ENCODE measurements at regions not wholly inside any gene's neighbourhood (a gene's known extent, or its start where the extent isn't known, plus 50 kb on each side); places are given as distances from the start of the nearest gene placed in this dataset.
A peak's percentile ranks its signal among the peaks of the same experiment; 100 is the strongest.

- no peak for DNase-seq (ENCODE audit: low read depth, low spot score)
These were observed 160.1 kb upstream of the IRX3 start for GRCh38 chr16:54446639-54447038.

DNA sequence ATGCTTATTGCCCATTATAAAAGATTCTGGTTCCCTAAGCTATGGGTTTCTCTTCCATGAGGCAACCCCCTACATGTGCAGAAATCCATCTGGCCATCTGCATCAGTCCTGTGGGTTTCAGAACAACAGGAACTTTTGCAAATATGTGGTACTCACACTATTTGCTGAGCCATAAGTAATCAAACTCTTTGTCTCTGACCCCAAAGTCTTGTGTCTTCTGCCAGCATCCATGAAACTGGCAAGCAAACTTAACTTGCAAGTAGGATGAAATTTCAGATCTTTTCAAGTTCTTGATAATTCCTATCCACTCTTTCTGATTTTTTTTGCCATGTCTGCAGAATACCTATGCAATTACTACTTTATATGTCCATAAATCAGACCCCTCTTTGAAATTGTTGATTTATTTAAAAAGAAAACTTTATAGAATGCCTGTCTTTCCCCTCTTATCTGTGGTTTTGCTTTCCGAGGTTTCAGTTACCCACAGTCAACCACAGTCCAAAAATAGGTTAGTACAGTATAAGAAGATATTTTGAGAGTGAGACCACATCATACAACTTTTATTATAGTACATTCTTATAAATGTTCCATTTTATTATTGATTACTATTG, 158.4 kb upstream of the IRX3 start:
- DNase-seq (ENCODE audit: low read depth, low spot score) = no peak

DNA sequence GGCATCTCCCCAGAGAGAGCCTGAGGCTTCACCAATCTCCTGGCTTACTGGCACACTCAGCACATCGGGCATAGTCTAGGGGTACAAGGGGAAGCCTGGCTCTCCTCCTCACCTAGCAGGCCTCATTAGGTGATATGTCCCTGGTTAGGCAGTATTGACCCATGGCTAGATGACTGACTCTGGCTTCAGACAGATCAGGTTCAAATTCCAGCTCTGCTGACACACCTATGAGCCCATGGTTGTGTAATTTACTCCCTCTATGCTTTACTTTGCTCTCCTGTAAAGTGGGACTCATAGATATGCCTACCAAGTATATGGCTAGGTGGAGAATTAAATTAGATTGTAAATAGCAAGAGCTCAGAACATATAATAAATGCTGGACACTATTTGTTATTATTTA, 157.3 kb upstream of the IRX3 start:
- DNase-seq (ENCODE audit: low read depth, low spot score) = no peak

DNA sequence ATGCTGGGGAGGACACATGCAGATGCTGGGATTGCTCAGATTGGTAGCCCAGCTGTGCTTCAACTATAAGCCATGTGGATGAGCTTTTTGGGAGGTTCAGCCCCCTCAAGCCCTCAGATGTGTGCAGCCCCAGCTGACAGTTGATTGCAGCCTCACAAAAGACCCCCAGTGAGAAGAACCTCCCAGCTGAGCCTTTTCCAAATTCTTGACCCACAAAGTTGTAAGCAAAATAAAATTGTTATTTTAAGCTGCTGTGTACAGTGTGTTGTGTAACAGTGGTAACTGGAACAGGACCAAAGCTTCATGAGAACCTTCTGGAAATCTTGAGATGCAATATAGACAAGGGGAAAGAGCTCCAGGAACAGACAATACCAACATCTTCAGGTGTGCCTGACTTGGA, 156.8 kb upstream of the IRX3 start:
- no peak for DNase-seq (ENCODE audit: low read depth, low spot score)

GRCh38 chr16:54442864-54443263, 156.3 kb upstream of the IRX3 start:
- DNase-seq (ENCODE audit: low read depth, low spot score) = no peak

- no peak for DNase-seq (ENCODE audit: low read depth, low spot score)
These were observed 151.9 kb upstream of the IRX3 start for GRCh38 chr16:54438469-54438868.

DNA sequence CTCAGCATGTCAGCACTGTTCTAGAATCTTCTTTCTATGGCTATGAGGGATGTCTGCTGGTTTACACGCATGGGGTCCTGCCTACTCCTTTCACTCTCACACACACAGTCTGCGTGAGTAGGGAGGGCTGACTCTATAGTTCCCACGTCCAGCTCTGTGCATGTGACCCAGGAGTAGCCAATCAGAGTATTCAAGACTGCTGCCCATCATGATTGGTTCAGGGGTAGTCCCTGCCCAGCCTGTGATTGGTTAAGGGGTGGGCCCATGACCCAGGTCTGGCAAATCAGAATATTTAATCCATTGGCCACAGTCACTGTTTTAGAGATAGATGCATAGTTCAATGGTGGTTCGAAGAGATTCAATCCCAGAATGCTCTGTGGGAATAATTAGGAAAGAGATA, 151.3 kb upstream of the IRX3 start:
- no peak for DNase-seq (ENCODE audit: low read depth, low spot score)

DNA sequence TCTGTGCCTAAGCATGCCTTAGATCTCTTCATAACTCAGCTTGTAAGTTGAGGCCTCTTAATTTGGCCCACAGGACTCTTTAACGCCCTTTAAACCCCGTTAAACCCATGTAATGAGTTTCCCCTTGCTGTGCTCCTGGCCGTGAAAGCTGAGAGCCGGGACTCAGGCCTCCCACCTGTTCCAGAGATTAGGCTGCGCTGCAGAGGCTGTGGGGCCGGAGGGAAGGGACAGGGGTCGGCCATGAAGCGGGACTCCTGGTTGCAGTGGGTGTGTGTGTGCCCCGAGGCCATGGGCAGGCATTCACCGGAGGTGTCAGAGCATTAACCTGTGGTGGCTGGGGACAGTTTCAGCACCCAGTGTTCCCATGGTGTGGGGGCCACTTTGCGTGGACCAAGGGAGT, 150.8 kb upstream of the IRX3 start:
- no peak for DNase-seq (ENCODE audit: low read depth, low spot score)

DNA sequence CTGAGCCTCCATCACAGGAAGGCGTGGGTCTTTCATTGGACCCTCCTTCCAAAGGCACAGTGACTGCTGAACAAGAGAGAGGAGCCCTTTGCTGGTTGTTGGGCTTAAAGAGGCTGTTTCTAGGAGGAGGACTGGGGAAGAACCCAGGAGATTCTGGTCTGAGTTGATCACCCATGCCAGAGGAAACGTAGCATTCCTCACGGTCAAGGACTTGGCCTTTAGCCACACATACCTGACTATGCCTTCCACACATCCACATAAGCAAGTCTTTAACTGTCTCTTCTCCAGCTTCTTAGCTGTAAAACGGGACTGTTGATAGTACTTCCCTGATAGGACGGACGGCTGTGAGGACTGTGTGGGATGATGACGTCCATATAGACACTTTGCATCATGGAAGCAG, 149.8 kb upstream of the IRX3 start:
- DNase-seq (ENCODE audit: low read depth, low spot score) = no peak

DNA sequence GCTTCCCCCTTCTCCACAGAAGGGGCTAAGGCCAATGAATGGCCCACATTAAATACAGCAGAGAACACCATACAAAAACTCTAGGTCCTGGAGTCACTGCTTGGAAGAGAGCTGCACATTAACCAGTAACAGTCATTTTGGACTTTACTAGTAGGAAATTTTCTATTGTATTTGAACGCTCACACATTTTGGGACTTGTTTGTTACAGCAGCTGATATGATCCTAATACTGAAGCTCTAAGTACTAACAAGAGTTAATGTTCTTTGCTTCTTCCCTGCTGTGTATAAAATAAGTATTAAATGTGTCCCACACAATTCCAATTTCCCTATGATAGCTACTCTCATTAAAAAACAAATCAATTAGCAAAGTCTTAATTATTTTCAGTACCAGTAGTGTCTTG, 148.3 kb upstream of the IRX3 start:
- DNase-seq (ENCODE audit: low read depth, low spot score) = no peak

- no peak for DNase-seq (ENCODE audit: low read depth, low spot score)
These were observed 146.3 kb upstream of the IRX3 start for GRCh38 chr16:54432897-54433229.

GRCh38 chr16:54431997-54432896, 145.7 kb upstream of the IRX3 start:
- no peak for DNase-seq (ENCODE audit: low read depth, low spot score)

- DNase-seq (ENCODE audit: low read depth, low spot score) = no peak
These were observed 144.7 kb upstream of the IRX3 start for GRCh38 chr16:54431041-54431996.

DNA sequence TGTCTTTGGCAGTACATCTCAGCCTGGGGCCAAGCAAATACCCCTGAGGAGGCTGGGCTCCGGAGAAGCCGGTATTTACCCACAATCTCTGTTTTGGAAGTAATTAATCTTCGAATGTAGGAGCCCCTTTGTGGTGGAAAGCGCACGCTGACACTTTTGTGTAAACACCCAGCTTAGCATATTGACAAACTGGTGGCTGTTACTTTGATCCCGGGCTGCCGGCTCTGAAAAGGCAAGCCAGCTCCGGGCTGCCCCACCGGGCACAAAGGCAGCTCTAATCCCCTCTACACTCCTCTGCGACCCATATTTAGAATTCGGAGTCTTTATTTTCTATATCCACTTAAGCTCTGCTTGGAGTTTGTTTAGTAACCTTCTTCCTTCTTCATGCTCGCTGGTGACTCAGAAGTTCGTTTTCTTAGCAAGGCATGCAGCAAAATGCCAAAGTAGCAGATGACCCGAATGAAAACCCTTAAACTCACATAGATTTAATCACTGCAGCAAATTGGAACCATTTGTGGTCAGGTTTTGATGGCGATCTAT, 144.0 kb upstream of the IRX3 start:
- peak; percentile 65 for DNase-seq (ENCODE audit: low read depth, low spot score)

GRCh38 chr16:54429029-54429428, 142.4 kb upstream of the IRX3 start:
- no peak for DNase-seq (ENCODE audit: low read depth, low spot score)

- no peak for DNase-seq (ENCODE audit: low read depth, low spot score)
These were observed 139.9 kb upstream of the IRX3 start for GRCh38 chr16:54426553-54426849.

DNA sequence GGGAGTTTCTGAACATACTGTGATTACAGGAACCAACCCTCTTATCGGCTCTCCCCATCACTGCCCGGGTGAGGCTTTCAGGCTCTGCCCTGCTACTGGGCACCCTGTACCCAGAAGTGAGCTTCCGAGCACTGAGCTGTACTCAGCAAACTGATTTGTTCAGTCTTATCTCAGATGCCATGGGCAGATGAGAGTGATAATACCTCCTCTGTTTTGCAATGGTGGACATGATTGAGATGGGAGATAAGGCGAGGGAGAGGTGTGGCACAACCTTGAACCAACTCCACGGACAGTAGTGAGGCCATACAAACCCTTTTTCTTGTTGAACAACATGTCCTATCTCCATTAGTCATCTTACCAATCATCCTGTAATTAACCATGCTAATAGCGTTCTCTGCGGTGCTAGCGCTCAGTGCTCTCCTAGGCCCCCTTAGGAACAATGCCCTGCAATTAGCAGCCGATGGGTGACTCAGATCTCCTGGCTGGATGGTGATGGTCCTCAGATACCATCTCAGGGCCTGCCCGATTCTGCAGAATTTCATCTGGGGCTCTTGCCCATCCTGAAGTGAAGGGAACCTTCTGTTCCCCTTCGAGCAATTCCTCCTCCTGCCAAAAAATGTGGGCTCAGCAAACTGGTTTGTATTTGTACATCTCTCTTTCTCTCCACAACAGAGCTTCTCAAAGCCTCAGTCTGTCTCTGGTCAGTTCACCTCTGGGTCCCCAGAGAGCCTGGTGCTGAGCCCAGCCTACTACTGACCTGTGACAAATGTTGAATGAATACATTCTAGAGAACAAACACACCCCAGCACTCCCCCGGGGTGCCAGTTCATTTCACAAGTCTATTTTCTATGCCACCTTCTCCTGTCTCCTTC, 139.3 kb upstream of the IRX3 start:
- no peak for DNase-seq (ENCODE audit: low read depth, low spot score)

DNA sequence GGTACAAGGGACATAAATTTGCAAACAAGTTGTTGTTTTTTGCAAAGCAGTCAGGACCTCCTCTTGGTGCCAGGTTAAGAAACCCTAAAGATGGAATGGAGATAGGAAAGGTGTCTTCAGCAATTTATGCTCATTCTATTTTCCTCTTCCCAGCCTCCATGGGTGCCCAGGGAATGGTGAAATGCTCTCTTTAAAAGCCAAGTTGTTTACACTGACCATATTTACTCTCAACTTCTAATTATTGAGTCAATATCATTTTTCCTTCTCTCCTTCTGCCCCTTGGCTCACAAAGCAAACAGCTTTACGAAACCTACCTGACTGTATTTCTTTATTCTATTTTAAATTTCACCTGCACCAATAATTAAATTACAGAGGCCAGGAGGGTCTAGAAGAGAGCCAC, 138.5 kb upstream of the IRX3 start:
- DNase-seq (ENCODE audit: low read depth, low spot score) = no peak

DNA sequence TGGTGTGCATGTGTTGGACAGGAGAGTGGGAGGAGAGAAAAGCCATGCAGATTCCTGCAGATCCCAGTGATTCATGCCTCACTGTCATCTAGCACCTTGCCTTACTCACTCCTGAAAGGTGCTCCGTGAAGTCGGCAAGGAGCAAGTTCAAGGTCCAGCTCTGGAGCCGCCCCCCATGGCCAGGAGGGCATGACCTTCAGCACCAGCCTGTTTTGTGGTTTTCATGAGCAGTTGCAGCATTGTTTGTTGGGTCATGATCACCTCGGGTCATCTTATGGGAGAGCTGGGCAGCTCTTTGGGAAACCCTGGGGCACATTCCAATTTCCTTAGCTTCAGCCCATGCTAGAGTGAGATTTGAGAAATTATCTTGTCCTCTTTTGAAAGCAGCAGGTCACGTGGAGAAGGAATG, 137.5 kb upstream of the IRX3 start:
- peak; percentile 61 for DNase-seq (ENCODE audit: low read depth, low spot score)

DNA sequence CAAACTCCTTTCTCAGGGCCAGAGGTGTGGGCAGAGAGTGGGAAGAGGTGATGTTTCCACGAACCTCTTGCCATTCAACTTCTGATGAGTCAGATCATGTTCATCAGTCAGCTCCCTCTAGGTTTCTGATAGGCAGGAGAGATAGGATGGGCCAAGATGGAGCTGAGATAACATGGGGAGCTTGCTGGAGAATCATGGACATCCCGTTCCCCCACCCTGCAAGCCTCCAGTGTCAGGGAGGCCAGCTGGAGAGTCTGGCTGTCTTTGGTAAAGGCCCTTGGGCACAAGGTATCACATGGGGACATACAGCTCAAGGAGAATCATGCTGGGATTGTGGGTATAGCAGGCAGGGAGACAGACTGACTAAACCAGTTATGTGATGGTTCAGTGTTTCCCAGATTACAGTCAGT, 136.0 kb upstream of the IRX3 start:
- peak; percentile 33 for DNase-seq (ENCODE audit: low read depth, low spot score)

DNA sequence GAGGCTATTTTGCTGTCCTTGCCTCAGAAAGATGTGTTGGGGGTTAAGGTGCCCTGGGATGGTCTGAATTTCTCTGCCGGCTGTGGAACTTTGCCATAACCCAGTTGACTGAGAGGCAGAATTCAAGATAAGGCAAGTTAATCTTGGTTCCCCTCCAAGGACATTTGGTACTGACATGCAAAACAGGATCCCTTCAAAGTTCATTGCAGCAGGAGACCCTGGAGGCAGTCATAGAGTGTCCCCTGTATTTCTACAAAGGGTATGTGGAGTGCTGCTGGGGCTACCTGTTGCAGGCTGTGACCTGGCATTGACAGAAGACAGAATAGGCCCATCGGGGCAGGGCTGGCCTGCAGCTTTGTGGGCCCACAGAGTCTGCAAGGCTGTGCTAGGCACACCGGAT, 135.6 kb upstream of the IRX3 start:
- no peak for DNase-seq (ENCODE audit: low read depth, low spot score)

Measured in ELF-1 (cell line).